ENCODE measurements at regions not wholly inside any gene's neighbourhood (a gene's known extent, or its start where the extent isn't known, plus 50 kb on each side); places are given as distances from the start of the nearest gene placed in this dataset.

DNA sequence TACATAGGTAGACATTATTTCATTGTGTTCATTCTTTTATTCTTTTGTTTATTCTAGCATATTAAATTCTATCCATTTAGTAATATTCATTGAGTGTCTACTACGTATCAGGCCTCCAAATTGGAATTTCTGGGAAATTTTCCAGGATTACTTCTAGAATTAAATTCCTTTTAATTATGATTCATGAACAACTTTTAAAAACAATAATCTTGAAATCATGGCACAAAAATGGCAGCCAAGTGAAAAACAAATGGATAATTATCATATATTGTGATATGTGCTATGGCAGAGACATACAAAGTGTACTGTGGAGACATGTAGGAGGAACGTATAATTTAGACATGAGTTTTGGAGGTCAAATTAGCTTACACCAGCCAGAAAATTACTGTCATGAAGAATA is 868.5 kb downstream of the FAT4 start:
- no peak overlapping the region for H2AFZ ChIP-seq (ENCODE audit: low read depth, low read length)
- no TSS peak for BruUV-seq (replicated peaks)
- POLR2A ChIA-PET, result no interaction called here

DNA sequence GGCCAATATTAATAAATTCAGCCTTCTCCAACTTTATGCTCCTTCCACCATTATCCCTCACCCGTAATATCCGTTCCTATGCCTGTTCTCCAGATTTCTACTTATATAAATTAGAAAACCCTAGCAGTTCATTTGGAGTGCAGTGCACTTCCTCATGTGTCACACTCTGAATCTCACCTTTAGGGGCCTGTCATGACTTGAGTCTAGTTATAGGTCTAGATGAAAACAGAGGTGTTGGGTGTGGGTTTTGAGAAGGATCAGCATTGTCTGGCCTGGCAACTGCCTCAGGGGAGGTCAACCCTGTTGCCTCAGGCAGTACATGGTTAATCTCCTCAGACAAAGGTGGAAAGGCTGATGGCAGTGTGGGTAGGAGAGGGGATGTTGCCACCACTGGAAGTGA is 876.8 kb downstream of the FAT4 start:
- no peaks in the 10 kb centered on the region for H3K36me3 ChIP-seq (ENCODE audit: control insufficient read depth in 2 of 2, extremely low read depth in 1 of 2, insufficient read depth in 2 of 2, low read length in 2 of 2)

More for the DNA sequence above, 868.5 kb downstream of the FAT4 start:
- no peaks in the 10 kb centered on the region for H3K27me3 ChIP-seq (ENCODE audit: control insufficient read depth in 2 of 2, insufficient read depth in 2 of 2, low read length in 2 of 2)
- no peak for DNase-seq (ENCODE audit: low read depth, low spot score)
- intact Hi-C loops (cut with micrococcal nuclease) (no loop called here), dilution Hi-C loops (cut with MboI; ENCODE audit: extremely low pct_ligation_motif_present, low sequenced_read_pairs) (no loop called here)
- FAIRE-seq, result no peak
- no peaks in the 10 kb centered on the region for H3K36me3 ChIP-seq (ENCODE audit: control insufficient read depth in 2 of 2, extremely low read depth in 1 of 2, insufficient read depth in 2 of 2, low read length in 2 of 2)
- CTCF ChIA-PET, result no interaction called here
- H3K4me2 ChIP-seq (ENCODE audit: insufficient read depth, low read length), result no peak overlapping the region
- H3K27ac ChIP-seq (ENCODE audit: insufficient read depth, low read depth, low read length), result no peak overlapping the region
- no peaks in the 10 kb centered on the region for H4K20me1 ChIP-seq (replicated peaks; ENCODE audit: control insufficient read depth, extremely low read depth, insufficient read depth, low read length)
- H3K4me1 ChIP-seq (ENCODE audit: control insufficient read depth, extremely low read depth, insufficient read depth, low read length), result no peaks in the 10 kb centered on the region
- H3K9ac ChIP-seq (replicated peaks; ENCODE audit: extremely low read depth, insufficient read depth, low read length), result no peak overlapping the region
- H3K9me3 ChIP-seq (replicated peaks; ENCODE audit: control insufficient read depth, insufficient read depth, low read length), result no peaks in the 10 kb centered on the region
- H3K4me3 ChIP-seq (replicated peaks in 1 of 3; ENCODE audit: insufficient read depth in 1 of 3, low read depth in 1 of 3, low read length in 3 of 3), result no peak overlapping the region
- no peaks in the 10 kb centered on the region for H3K9me1 ChIP-seq (replicated peaks; ENCODE audit: control insufficient read depth, extremely low read depth, insufficient read depth, low read length)
- no peak for TF ChIP-seq MYC (IDR thresholded peaks at IDR 0.05; ENCODE audit: low read depth, low read length)
- no peak for TF ChIP-seq GATA2 (IDR thresholded peaks at IDR 0.05; ENCODE audit: insufficient read depth, insufficient read length, low read depth, low read length)
- no peak for TF ChIP-seq JUN (IDR thresholded peaks at IDR 0.05; ENCODE audit: borderline replicate concordance, insufficient read depth, insufficient read length, low read depth)
- no peak for TF ChIP-seq POLR2A (IDR thresholded peaks at IDR 0.05; ENCODE audit: low read depth, low read length)
- H3K79me2 ChIP-seq (ENCODE audit: control insufficient read depth, insufficient read depth, low read length), result no peaks in the 10 kb centered on the region

More for the DNA sequence above, 876.8 kb downstream of the FAT4 start:
- H3K9me3 ChIP-seq (replicated peaks; ENCODE audit: control insufficient read depth, insufficient read depth, low read length), result no peaks in the 10 kb centered on the region
- H4K20me1 ChIP-seq (replicated peaks; ENCODE audit: control insufficient read depth, extremely low read depth, insufficient read depth, low read length), result no peaks in the 10 kb centered on the region
- H3K4me3 ChIP-seq (replicated peaks in 1 of 3; ENCODE audit: insufficient read depth in 1 of 3, low read depth in 1 of 3, low read length in 3 of 3), result no peak overlapping the region
- H3K9ac ChIP-seq (replicated peaks; ENCODE audit: extremely low read depth, insufficient read depth, low read length), result no peak overlapping the region
- intact Hi-C loops (cut with micrococcal nuclease) (no loop called here), dilution Hi-C loops (cut with MboI; ENCODE audit: extremely low pct_ligation_motif_present, low sequenced_read_pairs) (no loop called here)
- H3K4me2 ChIP-seq (ENCODE audit: insufficient read depth, low read length), result no peak overlapping the region
- POLR2A ChIA-PET, result no interaction called here
- no peak overlapping the region for H2AFZ ChIP-seq (ENCODE audit: low read depth, low read length)
- H3K4me1 ChIP-seq (ENCODE audit: control insufficient read depth, extremely low read depth, insufficient read depth, low read length), result no peaks in the 10 kb centered on the region
- no peaks in the 10 kb centered on the region for H3K9me1 ChIP-seq (replicated peaks; ENCODE audit: control insufficient read depth, extremely low read depth, insufficient read depth, low read length)
- no peak for TF ChIP-seq GATA2 (IDR thresholded peaks at IDR 0.05; ENCODE audit: insufficient read depth, insufficient read length, low read depth, low read length)
- no peak for TF ChIP-seq POLR2AphosphoS5 (IDR thresholded peaks at IDR 0.05; ENCODE audit: insufficient read depth, low read depth, low read length)
- no peak for TF ChIP-seq JUN (IDR thresholded peaks at IDR 0.05; ENCODE audit: borderline replicate concordance, insufficient read depth, insufficient read length, low read depth)
- TF ChIP-seq, protein P1, sequence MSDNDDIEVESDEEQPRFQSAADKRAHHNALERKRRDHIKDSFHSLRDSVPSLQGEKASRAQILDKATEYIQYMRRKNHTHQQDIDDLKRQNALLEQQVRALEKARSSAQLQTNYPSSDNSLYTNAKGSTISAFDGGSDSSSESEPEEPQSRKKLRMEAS (IDR thresholded peaks at IDR 0.05; ENCODE audit: insufficient read depth, insufficient read length), result no peak
- TF ChIP-seq FOS (IDR thresholded peaks at IDR 0.05; ENCODE audit: borderline replicate concordance, insufficient read depth, low read length), result no peak
- TF ChIP-seq, protein P2, sequence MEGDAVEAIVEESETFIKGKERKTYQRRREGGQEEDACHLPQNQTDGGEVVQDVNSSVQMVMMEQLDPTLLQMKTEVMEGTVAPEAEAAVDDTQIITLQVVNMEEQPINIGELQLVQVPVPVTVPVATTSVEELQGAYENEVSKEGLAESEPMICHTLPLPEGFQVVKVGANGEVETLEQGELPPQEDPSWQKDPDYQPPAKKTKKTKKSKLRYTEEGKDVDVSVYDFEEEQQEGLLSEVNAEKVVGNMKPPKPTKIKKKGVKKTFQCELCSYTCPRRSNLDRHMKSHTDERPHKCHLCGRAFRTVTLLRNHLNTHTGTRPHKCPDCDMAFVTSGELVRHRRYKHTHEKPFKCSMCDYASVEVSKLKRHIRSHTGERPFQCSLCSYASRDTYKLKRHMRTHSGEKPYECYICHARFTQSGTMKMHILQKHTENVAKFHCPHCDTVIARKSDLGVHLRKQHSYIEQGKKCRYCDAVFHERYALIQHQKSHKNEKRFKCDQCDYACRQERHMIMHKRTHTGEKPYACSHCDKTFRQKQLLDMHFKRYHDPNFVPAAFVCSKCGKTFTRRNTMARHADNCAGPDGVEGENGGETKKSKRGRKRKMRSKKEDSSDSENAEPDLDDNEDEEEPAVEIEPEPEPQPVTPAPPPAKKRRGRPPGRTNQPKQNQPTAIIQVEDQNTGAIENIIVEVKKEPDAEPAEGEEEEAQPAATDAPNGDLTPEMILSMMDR (IDR thresholded peaks at IDR 0.05; ENCODE audit: extremely low read depth in 1 of 2, insufficient read depth in 1 of 2, low read depth in 1 of 2, low read length in 2 of 2), result no peak
- TF ChIP-seq MYC (IDR thresholded peaks at IDR 0.05; ENCODE audit: low read depth, low read length), result no peak
- TF ChIP-seq POLR2A (IDR thresholded peaks at IDR 0.05; ENCODE audit: low read depth, low read length), result no peak
- no peak for TF ChIP-seq EZH2 (IDR thresholded peaks at IDR 0.05; ENCODE audit: borderline replicate concordance, low read depth, low read length, severe bottlenecking)
- no TSS peak for BruUV-seq (replicated peaks)
- no peak for FAIRE-seq
- no peaks in the 10 kb centered on the region for H3K27me3 ChIP-seq (ENCODE audit: control insufficient read depth in 2 of 2, insufficient read depth in 2 of 2, low read length in 2 of 2)
- no peaks in the 10 kb centered on the region for H3K79me2 ChIP-seq (ENCODE audit: control insufficient read depth, insufficient read depth, low read length)
- DNase-seq (ENCODE audit: low read depth, low spot score), result no peak
- no peak overlapping the region for H3K27ac ChIP-seq (ENCODE audit: insufficient read depth, low read depth, low read length)
- CTCF ChIA-PET, result interaction anchor here (0.9 kb wide), 1 partner anchor 18 kb away, joined by 3 read pairs; no protein-coding TSS in a partner anchor
